ENCODE measurements at regions not wholly inside any gene's neighbourhood (a gene's known extent, or its start where the extent isn't known, plus 50 kb on each side); places are given as distances from the start of the nearest gene placed in this dataset.

- TF ChIP-seq POLR2A (IDR thresholded peaks at IDR 0.05) (no peak), CTCF (IDR thresholded peaks at IDR 0.05) (no peak), POLR2AphosphoS5 (IDR thresholded peaks at IDR 0.05; ENCODE audit: insufficient read depth in 1 of 2, low read depth in 1 of 2) (no peak)
These were observed 255.0 kb upstream of the PHYHIPL start for GRCh38 chr10:58921421-58921855.
